NB4 (cell line): ENCODE measurements at regions not wholly inside any gene's neighbourhood (a gene's known extent, or its start where the extent isn't known, plus 50 kb on each side); places are given as distances from the start of the nearest gene placed in this dataset.

Experiments
- CTCF ChIP-seq: IDR thresholded peaks from one replicate; pipeline ENCODE4 v1.5.1; 2012; ENCODE audit warnings: low read depth, low read length
- MAX ChIP-seq: IDR thresholded peaks from 2 replicates; pipeline ENCODE4 v1.6.1; 2011; ENCODE audit warnings: low read depth, low read length
- POLR2A ChIP-seq: IDR thresholded peaks from 2 replicates; pipeline ENCODE4 v1.6.1; 2011; ENCODE audit warnings: mild to moderate bottlenecking; ENCODE audit not compliant: insufficient read length; ENCODE audit errors: extremely low read depth

- no peak for TF ChIP-seq CTCF
- no peak for TF ChIP-seq POLR2A
- TF ChIP-seq MAX = no peak
Observed at GRCh38 chr3:5343459-5343858, 156.0 kb downstream of the EDEM1 start.
